OCI-LY3 (cell line): ENCODE measurements at regions not wholly inside any gene's neighbourhood (a gene's known extent, or its start where the extent isn't known, plus 50 kb on each side); places are given as distances from the start of the nearest gene placed in this dataset.

Experiments
- EZH2phosphoT487 ChIP-seq: fragments of 200-600 bp; shearing (Covaris generic); IDR thresholded peaks from 2 replicates; pipeline ENCODE4 v1.6.1; 2018; ENCODE audit warnings: antibody characterized with exemption, mixed run types, low read depth
- TF ChIP-seq, protein P1 (sequence below): fragments of 200-600, 300-600 bp; sonication (generic); IDR thresholded peaks from 2 replicates; pipeline ENCODE4 v1.5.1; 2014; ENCODE audit warnings: antibody characterized with exemption, low read length, low read depth

DNA sequence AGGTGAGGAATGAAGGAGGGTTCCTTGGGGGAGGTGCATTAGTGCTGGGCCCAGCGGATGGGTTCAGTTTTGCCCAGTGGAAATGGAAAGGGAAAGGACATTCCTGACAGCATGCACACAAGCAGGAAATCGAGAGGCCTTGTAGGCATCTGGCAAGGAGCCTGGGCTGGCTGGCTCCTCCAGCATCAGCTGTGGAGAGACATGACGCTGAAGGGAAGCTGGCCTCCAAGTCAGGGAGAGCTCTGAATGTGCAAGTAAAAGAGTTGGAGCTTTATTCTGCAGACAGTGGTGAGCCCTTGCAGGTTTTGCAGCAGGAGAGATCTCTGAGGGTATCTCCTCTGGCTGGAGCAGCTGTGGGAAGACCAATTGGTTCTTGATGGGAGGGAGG lies 154.3 kb downstream of the MRPL14 start:
- TF ChIP-seq, protein P1, sequence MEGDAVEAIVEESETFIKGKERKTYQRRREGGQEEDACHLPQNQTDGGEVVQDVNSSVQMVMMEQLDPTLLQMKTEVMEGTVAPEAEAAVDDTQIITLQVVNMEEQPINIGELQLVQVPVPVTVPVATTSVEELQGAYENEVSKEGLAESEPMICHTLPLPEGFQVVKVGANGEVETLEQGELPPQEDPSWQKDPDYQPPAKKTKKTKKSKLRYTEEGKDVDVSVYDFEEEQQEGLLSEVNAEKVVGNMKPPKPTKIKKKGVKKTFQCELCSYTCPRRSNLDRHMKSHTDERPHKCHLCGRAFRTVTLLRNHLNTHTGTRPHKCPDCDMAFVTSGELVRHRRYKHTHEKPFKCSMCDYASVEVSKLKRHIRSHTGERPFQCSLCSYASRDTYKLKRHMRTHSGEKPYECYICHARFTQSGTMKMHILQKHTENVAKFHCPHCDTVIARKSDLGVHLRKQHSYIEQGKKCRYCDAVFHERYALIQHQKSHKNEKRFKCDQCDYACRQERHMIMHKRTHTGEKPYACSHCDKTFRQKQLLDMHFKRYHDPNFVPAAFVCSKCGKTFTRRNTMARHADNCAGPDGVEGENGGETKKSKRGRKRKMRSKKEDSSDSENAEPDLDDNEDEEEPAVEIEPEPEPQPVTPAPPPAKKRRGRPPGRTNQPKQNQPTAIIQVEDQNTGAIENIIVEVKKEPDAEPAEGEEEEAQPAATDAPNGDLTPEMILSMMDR: no peak
- TF ChIP-seq EZH2phosphoT487: no peak
